ENCODE measurements at regions not wholly inside any gene's neighbourhood (a gene's known extent, or its start where the extent isn't known, plus 50 kb on each side); places are given as distances from the start of the nearest gene placed in this dataset.

GRCh38 chr11:80024119-80024518 is 583.3 kb upstream of the TENM4 start:
- intact Hi-C loops (cut with DNase I): no loop called here
- H3K9me3 ChIP-seq: no peaks in the 10 kb centered on the region
- no peaks in the 10 kb centered on the region for H3K27me3 ChIP-seq
- DNase-seq: no peak
- TF ChIP-seq CTCF (IDR thresholded peaks at IDR 0.05) (no peak), POLR2A (IDR thresholded peaks at IDR 0.05) (no peak)
- H3K27ac ChIP-seq: no peak overlapping the region
- H3K4me1 ChIP-seq: no peaks in the 10 kb centered on the region
- WGBS, 2 donors: 56 to 64% methylated on average over 4 of the region's 4 CpGs
- no peak overlapping the region for H3K4me3 ChIP-seq
- no peaks in the 10 kb centered on the region for H3K36me3 ChIP-seq

DNA sequence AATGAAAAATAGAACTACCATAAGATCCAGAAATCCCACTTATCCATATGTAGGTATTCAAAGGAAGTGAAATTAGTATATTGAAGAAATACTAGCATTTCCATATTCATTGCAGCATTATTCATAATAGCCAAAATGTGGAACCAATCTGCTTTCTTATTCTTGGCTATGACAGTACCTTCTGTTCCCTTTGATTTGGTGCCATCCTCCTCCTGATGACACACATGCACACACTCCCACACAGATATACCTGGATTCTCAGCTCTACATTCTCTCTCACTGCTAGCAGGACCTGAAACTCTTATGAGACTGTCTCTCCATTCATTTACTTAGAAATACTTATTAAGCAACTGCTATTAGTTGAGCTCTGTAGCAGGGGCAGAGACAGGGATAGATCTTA is 582.6 kb upstream of the TENM4 start:
- TF ChIP-seq CTCF (IDR thresholded peaks at IDR 0.05) (no peak), POLR2A (IDR thresholded peaks at IDR 0.05) (no peak)
- no peaks in the 10 kb centered on the region for H3K27me3 ChIP-seq
- H3K4me3 ChIP-seq: no peak overlapping the region
- intact Hi-C loops (cut with DNase I): no loop called here
- no peaks in the 10 kb centered on the region for H3K4me1 ChIP-seq
- no peaks in the 10 kb centered on the region for H3K36me3 ChIP-seq
- no peaks in the 10 kb centered on the region for H3K9me3 ChIP-seq
- no peak for DNase-seq
- H3K27ac ChIP-seq: no peak overlapping the region

GRCh38 chr11:80010536-80010935 is 569.7 kb upstream of the TENM4 start:
- Histone ChIP-seq H3K4me1 (no peaks in the 10 kb centered on the region), H3K4me3 (no peak overlapping the region), H3K9me3 (no peaks in the 10 kb centered on the region), H3K27ac (no peak overlapping the region), H3K36me3 (no peaks in the 10 kb centered on the region), H3K27me3 (no peaks in the 10 kb centered on the region)
- no peak for DNase-seq
- WGBS, 2 donors: 88 to 89% methylated on average over 1 of the region's 1 CpG
- TF ChIP-seq CTCF (IDR thresholded peaks at IDR 0.05) (no peak), POLR2A (IDR thresholded peaks at IDR 0.05) (no peak)
- intact Hi-C loops (cut with DNase I): no loop called here

GRCh38 chr11:80009081-80009480 is 568.3 kb upstream of the TENM4 start:
- 69 to 96% methylated on average over 3 of the region's 3 CpGs for WGBS, 2 donors
- no peaks in the 10 kb centered on the region for H3K4me1 ChIP-seq
- TF ChIP-seq POLR2A (IDR thresholded peaks at IDR 0.05): no peak
- no peak for TF ChIP-seq CTCF (IDR thresholded peaks at IDR 0.05)
- no peaks in the 10 kb centered on the region for H3K36me3 ChIP-seq
- intact Hi-C loops (cut with DNase I): no loop called here
- DNase-seq: no peak
- no peak overlapping the region for H3K27ac ChIP-seq
- no peaks in the 10 kb centered on the region for H3K9me3 ChIP-seq
- H3K4me3 ChIP-seq: no peak overlapping the region
- no peaks in the 10 kb centered on the region for H3K27me3 ChIP-seq

DNA sequence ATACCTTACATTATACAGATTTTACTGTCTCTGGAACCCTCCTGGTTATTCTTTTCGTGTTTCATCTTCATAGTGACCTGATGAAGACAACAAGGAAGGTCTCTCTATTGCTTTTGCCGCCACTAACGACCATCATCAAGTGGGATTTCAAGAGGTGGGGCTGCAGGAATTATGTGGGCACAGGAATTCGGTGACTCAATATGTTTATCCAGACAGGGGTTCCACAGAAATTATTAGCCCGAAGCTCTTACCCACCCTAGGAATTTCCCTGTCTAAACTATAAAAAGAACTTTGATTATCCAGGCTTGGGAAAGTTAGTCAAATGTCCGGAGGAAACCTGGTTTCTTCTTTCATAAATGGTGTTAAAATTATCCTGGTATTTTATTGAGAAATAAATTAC is 566.8 kb upstream of the TENM4 start:
- no peaks in the 10 kb centered on the region for H3K9me3 ChIP-seq
- no peak for TF ChIP-seq CTCF (IDR thresholded peaks at IDR 0.05)
- TF ChIP-seq POLR2A (IDR thresholded peaks at IDR 0.05): no peak
- WGBS, 2 donors: 70 to 73% methylated on average over 6 of the region's 6 CpGs
- no peak overlapping the region for H3K4me3 ChIP-seq
- no peaks in the 10 kb centered on the region for H3K36me3 ChIP-seq
- no peak overlapping the region for H3K27ac ChIP-seq
- intact Hi-C loops (cut with DNase I): no loop called here
- no peaks in the 10 kb centered on the region for H3K4me1 ChIP-seq
- no peaks in the 10 kb centered on the region for H3K27me3 ChIP-seq
- DNase-seq: no peak
